ENCODE measurements at regions not wholly inside any gene's neighbourhood (a gene's known extent, or its start where the extent isn't known, plus 50 kb on each side); places are given as distances from the start of the nearest gene placed in this dataset.
"Not testable (repeated sequence)": the region's sequence is repeated elsewhere in the genome, so short reads cannot be mapped to it uniquely, and the experiment has no call there.

GRCh38 chr6:155770856-155771255 lies 315.2 kb upstream of the NOX3 start:
- Mint-ChIP-seq H3K27me3 (ENCODE audit: insufficient read depth) (no peaks in the 10 kb centered on the region), H3K4me1 (ENCODE audit: low read depth) (peaks cover 13% of the 10 kb centered on the region), H3K4me3 (no peak overlapping the region), H3K27ac (no peak overlapping the region), H3K9me3 (peaks cover 23% of the 10 kb centered on the region), H3K36me3 (ENCODE audit: low read depth) (peaks cover 35% of the 10 kb centered on the region)
- DNase-seq = no peak
- no peak for TF ChIP-seq CTCF (IDR thresholded peaks at IDR 0.05)

- Mint-ChIP-seq H3K27ac (no peak overlapping the region), H3K36me3 (ENCODE audit: low read depth) (peaks cover 35% of the 10 kb centered on the region), H3K9me3 (peaks cover 23% of the 10 kb centered on the region), H3K4me1 (ENCODE audit: low read depth) (peaks cover 18% of the 10 kb centered on the region), H3K27me3 (ENCODE audit: insufficient read depth) (no peaks in the 10 kb centered on the region), H3K4me3 (no peak overlapping the region)
- no peak for DNase-seq
- TF ChIP-seq CTCF (IDR thresholded peaks at IDR 0.05) = no peak
Observed at GRCh38 chr6:155770313-155770712, 314.7 kb upstream of the NOX3 start.

GRCh38 chr6:155765275-155766194 lies 309.9 kb upstream of the NOX3 start:
- Mint-ChIP-seq H3K9me3 (peaks cover 9% of the 10 kb centered on the region), H3K27ac (peak overlapping the region; percentile 84), H3K27me3 (ENCODE audit: insufficient read depth) (no peaks in the 10 kb centered on the region), H3K4me1 (ENCODE audit: low read depth) (peaks cover 31% of the 10 kb centered on the region), H3K4me3 (peak overlapping the region; percentile 66), H3K36me3 (ENCODE audit: low read depth) (peaks cover 18% of the 10 kb centered on the region)
- DNase-seq = peak; percentile 65
- no peak for TF ChIP-seq CTCF (IDR thresholded peaks at IDR 0.05)

- Mint-ChIP-seq H3K9me3 (no peaks in the 10 kb centered on the region), H3K27ac (no peak overlapping the region), H3K36me3 (ENCODE audit: low read depth) (no peaks in the 10 kb centered on the region; the same call in 1 of the 2 replicates), H3K4me1 (ENCODE audit: low read depth) (peaks cover 46% of the 10 kb centered on the region), H3K4me3 (no peak overlapping the region), H3K27me3 (ENCODE audit: insufficient read depth) (no peaks in the 10 kb centered on the region)
- TF ChIP-seq CTCF (IDR thresholded peaks at IDR 0.05) = no peak
- DNase-seq = no peak
Observed at GRCh38 chr6:155762649-155763048, 307.0 kb upstream of the NOX3 start.

GRCh38 chr6:155755452-155755851 lies 299.8 kb upstream of the NOX3 start:
- H3K4me3 Mint-ChIP-seq = no peak overlapping the region
- no peak for TF ChIP-seq CTCF (IDR thresholded peaks at IDR 0.05)
- no peak for DNase-seq
- H3K27ac Mint-ChIP-seq = no peak overlapping the region; the same call in 1 of the 2 replicates
- peaks cover 30% of the 10 kb centered on the region for H3K4me1 Mint-ChIP-seq (ENCODE audit: low read depth)
- H3K9me3 Mint-ChIP-seq = peaks cover 19% of the 10 kb centered on the region
- H3K36me3 Mint-ChIP-seq (ENCODE audit: low read depth) = peaks cover 26% of the 10 kb centered on the region
- H3K27me3 Mint-ChIP-seq (ENCODE audit: insufficient read depth) = no peaks in the 10 kb centered on the region

GRCh38 chr6:155748778-155749177 lies 293.1 kb upstream of the NOX3 start:
- H3K36me3 Mint-ChIP-seq (ENCODE audit: low read depth) = peaks cover 19% of the 10 kb centered on the region
- H3K9me3 Mint-ChIP-seq = peaks cover 15% of the 10 kb centered on the region
- not testable (repeated sequence) for H3K27me3 Mint-ChIP-seq (ENCODE audit: insufficient read depth); DNase-seq; H3K27ac Mint-ChIP-seq; H3K4me1 Mint-ChIP-seq (ENCODE audit: low read depth); H3K4me3 Mint-ChIP-seq

All from HFFc6 (cell line).